Gastrocnemius medialis (tissue), 4 donors: ENCODE measurements at regions not wholly inside any gene's neighbourhood (a gene's known extent, or its start where the extent isn't known, plus 50 kb on each side); places are given as distances from the start of the nearest gene placed in this dataset.

ENCODE experiments used
- ATAC-seq, 2 donors: fragments of 150-250 bp; one replicate each; pipeline ENCODE4 v1.9.1; 2016
- DNase-seq, 2 donors: peaks; one replicate each; pipeline ENCODE4 v3.0.0-alpha.2; 2019
- H3K27ac ChIP-seq, 4 donors: fragments of 200-600 bp; sonication (generic); 1 replicate in 1 of 4; 2 replicates in 3 of 4; pipeline ENCODE4 v1.5.1; 2016 to 2018; ENCODE audit warnings: mild to moderate bottlenecking in 2 of 4, moderate library complexity in 1 of 4
- H3K27me3 ChIP-seq, 3 donors: fragments of 200-600 bp; sonication (generic) in 2 of 3; 1 replicate in 1 of 3; 2 replicates in 2 of 3; pipeline versions ENCODE4 v1.5.1 to v1.6.0; 2016 to 2019; ENCODE audit warnings: mild to moderate bottlenecking in 1 of 3, moderate library complexity in 1 of 3
- H3K36me3 ChIP-seq, 2 donors: fragments of 200-600 bp; sonication (generic) in 1 of 2; one replicate each; pipeline ENCODE4 v1.5.1; 2017 to 2018
- H3K4me1 ChIP-seq, 2 donors: fragments of 200-600 bp; sonication (generic) in 1 of 2; one replicate each; pipeline ENCODE4 v1.5.1; 2016 to 2017; ENCODE audit warnings: mild to moderate bottlenecking in 2 of 2
- H3K4me3 ChIP-seq, 4 donors: fragments of 200-600 bp; sonication (generic) in 3 of 4; 1 replicate in 1 of 4; 2 replicates in 3 of 4; pipeline ENCODE4 v1.5.1; 2016 to 2019; ENCODE audit warnings: mild to moderate bottlenecking in 2 of 4
- H3K9me3 ChIP-seq, 3 donors: fragments of 200-600 bp; sonication (generic) in 2 of 3; 1 replicate in 1 of 3; 2 replicates in 2 of 3; pipeline ENCODE4 v1.5.1; 2016 to 2019
- CTCF ChIP-seq, 5 experiments: fragments of 450-650 bp in 3 of 5; fragments of 200-600 bp in 2 of 5; sonication (generic) in 2 of 5; IDR thresholded peaks in 4 of 5; conservative IDR thresholded peaks in 1 of 5; 1 replicate in 4 of 5; 2 replicates in 1 of 5; pipeline ENCODE4 v1.5.1; 2016 to 2019; ENCODE audit warnings: antibody characterized with exemption in 5 of 5, mild to moderate bottlenecking in 3 of 5, moderate library complexity in 3 of 5
- POLR2A ChIP-seq, 2 donors: fragments of 450-650 bp; IDR thresholded peaks; one replicate each; pipeline ENCODE4 v1.6.1; 2017; ENCODE audit warnings: antibody characterized with exemption in 2 of 2, mild to moderate bottlenecking in 2 of 2, moderate library complexity in 2 of 2
- in situ Hi-C, 4 donors: fragments of 200-750 bp; cut with MboI; loops; one replicate each; pipeline versions ENCODE4 v1.15.0 to v1.8.0; 2017; ENCODE audit warnings: low sequenced_read_pairs in 4 of 4
- intact Hi-C: fragments of 100-400 bp; cut with DNase I; formaldehyde crosslinking; loops from one replicate; pipeline ENCODE4 v1.15.1; 2023; ENCODE audit warnings: low total_unique reads

- H3K27me3 ChIP-seq, result no peaks in the 10 kb centered on the region
- intact Hi-C loops (no loop called here), in situ Hi-C loops (no loop called here)
- no peaks in the 10 kb centered on the region for H3K36me3 ChIP-seq
- DNase-seq (no peak), ATAC-seq (no peak)
- no peak overlapping the region for H3K27ac ChIP-seq
- H3K4me1 ChIP-seq, result no peaks in the 10 kb centered on the region
- TF ChIP-seq POLR2A (IDR thresholded peaks at IDR 0.05) (no peak), CTCF (IDR thresholded peaks at IDR 0.05 in 4 of 5, conservative IDR thresholded peaks at IDR 0.05 in 1 of 5) (no peak)
- no peaks in the 10 kb centered on the region for H3K9me3 ChIP-seq
- H3K4me3 ChIP-seq, result no peak overlapping the region
Observed at GRCh38 chr2:239470151-239470900, 69.5 kb upstream of the HDAC4 start.

- Histone ChIP-seq H3K9me3 (no peaks in the 10 kb centered on the region), H3K4me3 (no peak overlapping the region), H3K36me3 (no peaks in the 10 kb centered on the region), H3K27me3 (no peaks in the 10 kb centered on the region), H3K27ac (no peak overlapping the region), H3K4me1 (peaks cover 0 to under 1% of the 10 kb centered on the region in 2 donors)
- DNase-seq (no peak), ATAC-seq (no peak)
- intact Hi-C loops (no loop called here), in situ Hi-C loops (no loop called here)
- TF ChIP-seq POLR2A (IDR thresholded peaks at IDR 0.05), result no peak
- TF ChIP-seq CTCF (IDR thresholded peaks at IDR 0.05 in 4 of 5, conservative IDR thresholded peaks at IDR 0.05 in 1 of 5), result no peak
Observed at GRCh38 chr2:239469106-239469960, 68.5 kb upstream of the HDAC4 start.

- Histone ChIP-seq H3K27ac (no peak overlapping the region), H3K4me1 (peaks cover 7% of the 10 kb centered on the region in 2 donors), H3K36me3 (no peaks in the 10 kb centered on the region), H3K27me3 (no peaks in the 10 kb centered on the region), H3K4me3 (no peak overlapping the region), H3K9me3 (no peaks in the 10 kb centered on the region)
- intact Hi-C loops (no loop called here), in situ Hi-C loops (no loop called here)
- DNase-seq, result no peak
- TF ChIP-seq POLR2A (IDR thresholded peaks at IDR 0.05) (no peak), CTCF (IDR thresholded peaks at IDR 0.05 in 4 of 5, conservative IDR thresholded peaks at IDR 0.05 in 1 of 5) (no peak)
- ATAC-seq, result no peak
Observed at GRCh38 chr2:239468491-239469105, 67.8 kb upstream of the HDAC4 start.

GRCh38 chr2:239467956-239468490, 67.2 kb upstream of the HDAC4 start:
- peaks cover 7 to 11% of the 10 kb centered on the region in 2 donors for H3K4me1 ChIP-seq
- in situ Hi-C loops, result no loop called here

More at GRCh38 chr2:239467956-239468490, 67.2 kb upstream of the HDAC4 start:
- H3K4me3 ChIP-seq, result no peak overlapping the region
- TF ChIP-seq CTCF (IDR thresholded peaks at IDR 0.05 in 4 of 5, conservative IDR thresholded peaks at IDR 0.05 in 1 of 5) (no peak), POLR2A (IDR thresholded peaks at IDR 0.05) (no peak)
- H3K36me3 ChIP-seq, result no peaks in the 10 kb centered on the region
- DNase-seq, result no peak
- H3K27ac ChIP-seq, result no peak overlapping the region
- ATAC-seq, result no peak
- no peaks in the 10 kb centered on the region for H3K27me3 ChIP-seq
- intact Hi-C loops, result no loop called here
- no peaks in the 10 kb centered on the region for H3K9me3 ChIP-seq
